KMS-11 (cell line): ENCODE measurements at regions not wholly inside any gene's neighbourhood (a gene's known extent, or its start where the extent isn't known, plus 50 kb on each side); places are given as distances from the start of the nearest gene placed in this dataset.

Experiments
- H2AFZ ChIP-seq: fragments of 200-600 bp; sonication (generic); 2 replicates; pipeline ENCODE4 v1.6.1; 2016; ENCODE audit warnings: antibody characterized with exemption, mixed run types, low read depth
- H3K27ac ChIP-seq: fragments of 200-600 bp; sonication (generic); 2 replicates; pipeline ENCODE4 v1.6.1; 2016; ENCODE audit warnings: mild to moderate bottlenecking, mixed run types
- H3K27me3 ChIP-seq: fragments of 200-600 bp; sonication (generic); 2 replicates; pipeline ENCODE4 v1.6.1; 2017; ENCODE audit warnings: mild to moderate bottlenecking, low read depth, mixed run types, moderate library complexity; ENCODE audit not compliant: insufficient read depth
- H3K36me3 ChIP-seq: fragments of 200-600 bp; sonication (generic); 2 replicates; pipeline ENCODE4 v1.6.1; 2017; ENCODE audit warnings: mild to moderate bottlenecking, mixed run types; ENCODE audit not compliant: insufficient read depth
- H3K4me1 ChIP-seq: fragments of 200-600 bp; sonication (generic); 2 replicates; pipeline ENCODE4 v1.6.1; 2016; ENCODE audit warnings: mild to moderate bottlenecking, low read depth, mixed run types; ENCODE audit not compliant: poor library complexity, severe bottlenecking
- H3K4me2 ChIP-seq: fragments of 200-600 bp; sonication (generic); 2 replicates; pipeline ENCODE4 v1.7.0; 2016; ENCODE audit warnings: mild to moderate bottlenecking, mixed run types
- H3K4me3 ChIP-seq: fragments of 200-600 bp; sonication (generic); IDR thresholded peaks from 2 replicates; pipeline ENCODE4 v1.6.1; 2017; ENCODE audit warnings: low read depth, low read length, mixed read lengths; ENCODE audit not compliant: insufficient read depth
- H3K79me2 ChIP-seq: fragments of 200-600 bp; sonication (generic); 2 replicates; pipeline ENCODE4 v1.6.1; 2016; ENCODE audit warnings: low read depth, mixed run types; ENCODE audit not compliant: insufficient read depth
- H3K9ac ChIP-seq: fragments of 200-600 bp; sonication (generic); 2 replicates; pipeline ENCODE4 v1.6.1; 2016; ENCODE audit warnings: mild to moderate bottlenecking, mixed run types
- H4K20me1 ChIP-seq: fragments of 200-600 bp; sonication (generic); 2 replicates; pipeline ENCODE4 v1.6.1; 2016; ENCODE audit warnings: mild to moderate bottlenecking, mixed run types; ENCODE audit not compliant: insufficient read depth
- TF ChIP-seq, protein P1 (sequence below): fragments of 200-600 bp; sonication (generic); conservative IDR thresholded peaks from 2 replicates; pipeline ENCODE4 v1.6.1; 2017; ENCODE audit warnings: low read depth, mild to moderate bottlenecking, antibody characterized with exemption, low read length, moderate library complexity, mixed read lengths

DNA sequence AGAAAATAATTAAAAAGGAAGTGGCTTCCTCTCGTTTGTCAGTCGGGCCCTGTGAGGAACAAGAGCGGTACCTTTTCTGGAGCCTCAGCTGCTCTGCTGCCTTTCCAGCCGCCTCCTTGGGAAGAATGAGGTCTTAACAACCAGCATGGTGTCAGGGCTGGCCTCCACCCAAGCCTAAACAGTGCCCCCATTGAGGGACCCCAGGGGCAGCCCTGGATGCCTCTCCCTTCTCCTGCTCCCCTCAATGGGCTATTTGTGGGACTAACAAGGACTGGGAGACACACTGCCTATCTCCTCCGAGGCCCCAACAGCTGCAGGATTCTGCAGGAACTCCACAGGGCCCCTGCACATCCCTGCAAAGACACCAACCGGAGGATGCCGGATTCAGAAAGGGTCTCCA lies 155.4 kb upstream of the MAP3K1 start:
- Histone ChIP-seq H3K4me1 (peaks cover 34% of the 10 kb centered on the region), H3K4me2 (peak overlapping the region; percentile 80), H3K27me3 (no peaks in the 10 kb centered on the region), H3K9ac (no peak overlapping the region), H2AFZ (peak overlapping the region; percentile 36; the same call in 1 of the 2 replicates), H4K20me1 (no peaks in the 10 kb centered on the region), H3K4me3 (no peak overlapping the region), H3K27ac (no peak overlapping the region), H3K36me3 (no peaks in the 10 kb centered on the region), H3K79me2 (no peaks in the 10 kb centered on the region)
- TF ChIP-seq, protein P1, sequence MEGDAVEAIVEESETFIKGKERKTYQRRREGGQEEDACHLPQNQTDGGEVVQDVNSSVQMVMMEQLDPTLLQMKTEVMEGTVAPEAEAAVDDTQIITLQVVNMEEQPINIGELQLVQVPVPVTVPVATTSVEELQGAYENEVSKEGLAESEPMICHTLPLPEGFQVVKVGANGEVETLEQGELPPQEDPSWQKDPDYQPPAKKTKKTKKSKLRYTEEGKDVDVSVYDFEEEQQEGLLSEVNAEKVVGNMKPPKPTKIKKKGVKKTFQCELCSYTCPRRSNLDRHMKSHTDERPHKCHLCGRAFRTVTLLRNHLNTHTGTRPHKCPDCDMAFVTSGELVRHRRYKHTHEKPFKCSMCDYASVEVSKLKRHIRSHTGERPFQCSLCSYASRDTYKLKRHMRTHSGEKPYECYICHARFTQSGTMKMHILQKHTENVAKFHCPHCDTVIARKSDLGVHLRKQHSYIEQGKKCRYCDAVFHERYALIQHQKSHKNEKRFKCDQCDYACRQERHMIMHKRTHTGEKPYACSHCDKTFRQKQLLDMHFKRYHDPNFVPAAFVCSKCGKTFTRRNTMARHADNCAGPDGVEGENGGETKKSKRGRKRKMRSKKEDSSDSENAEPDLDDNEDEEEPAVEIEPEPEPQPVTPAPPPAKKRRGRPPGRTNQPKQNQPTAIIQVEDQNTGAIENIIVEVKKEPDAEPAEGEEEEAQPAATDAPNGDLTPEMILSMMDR = no peak

DNA sequence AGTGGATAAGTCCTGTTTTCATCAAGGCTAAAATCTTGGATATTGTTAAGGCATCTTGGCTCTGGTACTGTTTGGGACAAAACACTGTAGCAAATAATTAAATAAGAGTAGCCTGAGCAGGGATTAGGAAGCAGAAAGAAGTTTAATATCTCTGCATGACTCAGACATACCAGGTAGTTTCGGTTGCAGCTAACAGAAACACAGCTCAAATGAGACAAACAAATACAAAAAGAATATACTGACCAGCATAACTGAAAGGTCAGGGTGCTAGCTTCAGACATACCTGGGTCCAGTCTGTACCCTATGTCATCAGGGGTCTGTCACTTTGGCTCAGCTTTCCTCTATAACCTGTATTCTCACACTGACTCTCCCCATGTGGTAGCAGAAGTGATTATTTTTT lies 156.4 kb upstream of the MAP3K1 start:
- TF ChIP-seq, protein P1 = no peak
- Histone ChIP-seq H3K27me3 (no peaks in the 10 kb centered on the region), H3K27ac (peak overlapping the region; percentile 41), H3K79me2 (no peaks in the 10 kb centered on the region), H3K4me3 (no peak overlapping the region), H3K36me3 (no peaks in the 10 kb centered on the region), H3K4me1 (peaks cover 32% of the 10 kb centered on the region), H3K9ac (peak overlapping the region; percentile 9; the same call in 1 of the 2 replicates), H2AFZ (peak overlapping the region; percentile 36), H4K20me1 (no peaks in the 10 kb centered on the region), H3K4me2 (peak overlapping the region; percentile 80)

DNA sequence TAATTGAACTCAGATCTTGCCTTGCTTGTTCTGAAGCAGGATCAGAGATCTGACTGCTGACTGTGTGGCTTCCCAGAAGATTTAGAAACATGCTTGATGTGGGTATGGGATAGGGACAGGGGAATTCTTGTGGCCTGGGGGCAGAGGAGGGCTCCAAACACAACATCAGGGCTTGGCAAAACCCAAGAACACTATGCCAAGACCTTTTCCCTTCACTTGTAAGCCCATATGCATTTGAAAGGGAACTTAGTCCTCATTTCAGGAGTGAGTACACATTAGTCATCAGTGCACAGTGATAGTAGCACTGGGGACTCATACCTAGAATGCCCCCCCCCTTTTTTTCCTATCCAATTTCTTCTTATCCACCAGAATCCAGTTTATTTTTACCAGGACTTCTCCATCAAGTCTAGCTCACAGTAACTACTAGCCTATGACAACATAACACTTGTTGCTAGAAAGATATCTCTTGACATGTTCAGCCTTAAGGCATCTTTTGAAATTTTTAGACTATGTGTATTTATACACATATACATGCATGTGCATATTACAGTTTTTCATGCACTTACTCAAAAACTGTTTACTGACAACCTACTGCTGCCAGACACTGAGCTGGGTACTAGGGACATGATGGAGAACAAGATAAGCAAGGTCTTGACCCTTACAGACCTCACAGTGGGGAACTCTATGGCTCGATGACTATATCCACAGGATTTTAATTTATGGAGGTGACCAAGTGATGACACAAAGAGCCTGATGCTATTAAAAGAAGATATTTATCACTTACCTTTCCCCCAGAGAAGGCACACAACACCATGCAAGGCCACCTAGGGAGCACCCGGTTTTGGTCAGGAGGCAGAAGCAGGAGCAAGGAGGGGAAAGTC lies 158.3 kb upstream of the MAP3K1 start:
- Histone ChIP-seq H3K27me3 (no peaks in the 10 kb centered on the region), H3K9ac (no peak overlapping the region), H4K20me1 (no peaks in the 10 kb centered on the region), H3K4me3 (no peak overlapping the region), H3K36me3 (no peaks in the 10 kb centered on the region), H3K4me2 (no peak overlapping the region), H2AFZ (no peak overlapping the region), H3K79me2 (no peaks in the 10 kb centered on the region), H3K27ac (no peak overlapping the region), H3K4me1 (peaks cover 32% of the 10 kb centered on the region)
- TF ChIP-seq, protein P1 = no peak

DNA sequence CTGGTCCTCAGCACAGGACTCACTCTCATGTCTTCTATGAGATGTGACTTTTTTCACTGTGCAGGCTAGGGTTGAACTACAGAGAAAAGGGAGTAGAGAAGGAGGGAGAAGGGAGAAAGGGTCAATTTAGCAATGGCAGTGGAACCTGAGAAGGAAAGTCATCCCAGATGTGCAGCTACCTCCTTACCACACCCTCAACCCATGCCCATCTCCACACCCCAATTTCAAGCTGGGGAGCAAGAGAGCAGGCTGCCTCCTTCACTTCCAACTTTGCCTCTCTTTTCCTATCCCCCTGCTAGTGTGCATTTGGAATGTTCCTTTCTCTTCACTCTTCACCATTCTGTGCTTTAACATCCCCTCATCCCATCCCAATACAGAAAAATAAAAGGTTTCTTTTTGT lies 163.5 kb upstream of the MAP3K1 start:
- Histone ChIP-seq H3K27ac (no peak overlapping the region), H3K36me3 (no peaks in the 10 kb centered on the region), H3K4me3 (no peak overlapping the region), H3K9ac (no peak overlapping the region), H4K20me1 (no peaks in the 10 kb centered on the region), H3K4me1 (no peaks in the 10 kb centered on the region), H3K79me2 (no peaks in the 10 kb centered on the region), H3K27me3 (no peaks in the 10 kb centered on the region), H2AFZ (no peak overlapping the region), H3K4me2 (no peak overlapping the region)
- TF ChIP-seq, protein P1 = no peak
